Lower lobe of right lung (tissue), 2 donors: ENCODE measurements at regions not wholly inside any gene's neighbourhood (a gene's known extent, or its start where the extent isn't known, plus 50 kb on each side); places are given as distances from the start of the nearest gene placed in this dataset.

Source experiments
- ATAC-seq, 2 donors: fragments of 200-7000 bp; cut with Tn5 transposase; one replicate each; pipeline ENCODE4 v1.9.1; 2020 to 2022; ENCODE audit warnings: mild to moderate bottlenecking in 2 of 2, moderate library complexity in 2 of 2
- DNase-seq: peaks from one replicate; pipeline ENCODE4 v3.0.0-alpha.2; 2020
- H3K27ac ChIP-seq: fragments of 200-600 bp; one replicate; pipeline ENCODE4 v1.8.0; 2022
- H3K27me3 ChIP-seq: fragments of 200-600 bp; one replicate; pipeline ENCODE4 v1.8.0; 2022; ENCODE audit warnings: low read depth
- H3K36me3 ChIP-seq: fragments of 200-600 bp; one replicate; pipeline ENCODE4 v1.8.0; 2022; ENCODE audit warnings: mild to moderate bottlenecking
- H3K4me1 ChIP-seq: fragments of 200-600 bp; one replicate; pipeline ENCODE4 v1.8.0; 2022
- H3K4me3 ChIP-seq: fragments of 200-600 bp; one replicate; pipeline ENCODE4 v1.8.0; 2022; ENCODE audit warnings: mild to moderate bottlenecking
- H3K9me3 ChIP-seq: fragments of 200-600 bp; one replicate; pipeline ENCODE4 v1.8.0; 2022
- intact Hi-C: fragments of 100-400 bp; cut with DNase I; formaldehyde crosslinking; loops from one replicate; pipeline ENCODE4 v1.11.0; 2022
- TF ChIP-seq, protein P1 (sequence below): fragments of 200-600 bp; IDR thresholded peaks from one replicate; pipeline ENCODE4 v1.8.0; 2022; ENCODE audit warnings: antibody characterized with exemption, mild to moderate bottlenecking
- donor health status: DM: no; HTN: yes; CAD: no; lungs with severe emphysema.

DNA sequence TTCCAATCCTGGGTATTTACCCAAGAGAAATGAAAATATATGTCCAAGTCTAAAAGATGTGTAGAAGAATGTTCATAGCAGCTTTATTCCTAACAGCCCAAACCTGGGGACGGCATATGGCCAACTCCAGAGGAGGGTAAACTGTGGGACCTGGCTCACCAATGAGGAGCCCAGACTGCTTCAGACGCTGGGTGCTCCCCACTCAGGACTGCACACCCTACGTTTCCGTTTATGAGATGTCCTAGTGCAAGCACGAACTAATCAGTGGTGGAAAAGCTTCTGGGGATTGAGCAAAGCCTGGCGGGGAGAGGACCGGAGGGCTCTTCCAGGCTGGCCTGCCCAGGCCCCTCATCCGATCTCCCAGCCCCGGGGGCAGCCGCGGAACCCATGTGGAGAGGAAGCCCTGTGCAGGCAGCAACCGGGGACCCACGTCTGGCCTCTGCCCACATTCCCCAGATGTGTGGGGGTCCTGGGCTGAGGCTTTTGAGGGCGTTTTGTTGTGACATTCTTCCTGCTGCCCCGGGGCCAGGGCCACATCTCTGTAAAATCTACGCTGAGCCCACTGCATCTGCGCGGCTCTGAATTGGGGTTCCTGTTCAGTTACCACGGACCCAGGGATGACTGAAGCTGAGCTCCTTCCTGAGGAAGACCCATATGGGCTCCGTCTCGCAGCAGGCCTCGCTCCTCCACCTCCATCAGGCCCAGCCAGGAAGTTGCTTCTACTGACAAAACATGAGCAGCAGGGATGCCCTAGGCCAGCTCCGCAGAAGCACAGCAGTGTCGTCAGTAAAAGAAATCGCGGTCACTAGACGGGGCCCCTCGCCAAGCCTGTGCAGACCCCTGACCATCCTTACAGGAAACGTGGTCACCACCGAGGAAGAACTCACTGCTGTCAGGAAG, 188.0 kb downstream of the DLL1 start:
- intact Hi-C loops = no loop called here
- no peak for ATAC-seq

DNA sequence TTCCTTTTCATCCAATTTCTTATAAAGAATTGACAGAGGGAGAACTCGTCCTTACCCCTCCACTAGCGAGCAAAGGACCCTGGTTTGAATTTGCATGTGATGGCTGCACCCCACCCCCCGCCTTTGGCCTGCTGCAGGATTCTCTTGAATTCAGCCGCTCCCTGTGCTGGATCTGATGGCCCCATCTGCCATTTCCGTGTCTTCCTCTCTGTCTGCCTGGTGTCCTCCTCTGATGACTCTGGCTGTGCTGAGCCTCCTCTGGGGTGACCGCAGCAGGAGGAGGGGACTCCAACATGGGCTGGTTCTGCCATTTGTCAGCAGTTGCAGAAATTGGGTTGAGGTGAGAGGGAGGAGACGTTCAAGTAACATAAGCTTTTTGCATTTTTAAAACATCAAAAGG, 188.8 kb downstream of the DLL1 start:
- H3K27ac ChIP-seq = no peak overlapping the region
- TF ChIP-seq, protein P1, sequence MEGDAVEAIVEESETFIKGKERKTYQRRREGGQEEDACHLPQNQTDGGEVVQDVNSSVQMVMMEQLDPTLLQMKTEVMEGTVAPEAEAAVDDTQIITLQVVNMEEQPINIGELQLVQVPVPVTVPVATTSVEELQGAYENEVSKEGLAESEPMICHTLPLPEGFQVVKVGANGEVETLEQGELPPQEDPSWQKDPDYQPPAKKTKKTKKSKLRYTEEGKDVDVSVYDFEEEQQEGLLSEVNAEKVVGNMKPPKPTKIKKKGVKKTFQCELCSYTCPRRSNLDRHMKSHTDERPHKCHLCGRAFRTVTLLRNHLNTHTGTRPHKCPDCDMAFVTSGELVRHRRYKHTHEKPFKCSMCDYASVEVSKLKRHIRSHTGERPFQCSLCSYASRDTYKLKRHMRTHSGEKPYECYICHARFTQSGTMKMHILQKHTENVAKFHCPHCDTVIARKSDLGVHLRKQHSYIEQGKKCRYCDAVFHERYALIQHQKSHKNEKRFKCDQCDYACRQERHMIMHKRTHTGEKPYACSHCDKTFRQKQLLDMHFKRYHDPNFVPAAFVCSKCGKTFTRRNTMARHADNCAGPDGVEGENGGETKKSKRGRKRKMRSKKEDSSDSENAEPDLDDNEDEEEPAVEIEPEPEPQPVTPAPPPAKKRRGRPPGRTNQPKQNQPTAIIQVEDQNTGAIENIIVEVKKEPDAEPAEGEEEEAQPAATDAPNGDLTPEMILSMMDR = no peak
- H3K9me3 ChIP-seq = no peaks in the 10 kb centered on the region
- H3K36me3 ChIP-seq = no peaks in the 10 kb centered on the region
- no peaks in the 10 kb centered on the region for H3K4me1 ChIP-seq
- H3K4me3 ChIP-seq = no peak overlapping the region
- no peak for ATAC-seq
- no peaks in the 10 kb centered on the region for H3K27me3 ChIP-seq
- DNase-seq = no peak
- intact Hi-C loops = no loop called here

More for the DNA sequence above, 188.0 kb downstream of the DLL1 start:
- TF ChIP-seq, protein P1 = no peak
- no peak overlapping the region for H3K4me3 ChIP-seq
- no peaks in the 10 kb centered on the region for H3K9me3 ChIP-seq
- H3K4me1 ChIP-seq = no peaks in the 10 kb centered on the region
- no peaks in the 10 kb centered on the region for H3K27me3 ChIP-seq
- no peak overlapping the region for H3K27ac ChIP-seq
- DNase-seq = no peak
- H3K36me3 ChIP-seq = no peaks in the 10 kb centered on the region

DNA sequence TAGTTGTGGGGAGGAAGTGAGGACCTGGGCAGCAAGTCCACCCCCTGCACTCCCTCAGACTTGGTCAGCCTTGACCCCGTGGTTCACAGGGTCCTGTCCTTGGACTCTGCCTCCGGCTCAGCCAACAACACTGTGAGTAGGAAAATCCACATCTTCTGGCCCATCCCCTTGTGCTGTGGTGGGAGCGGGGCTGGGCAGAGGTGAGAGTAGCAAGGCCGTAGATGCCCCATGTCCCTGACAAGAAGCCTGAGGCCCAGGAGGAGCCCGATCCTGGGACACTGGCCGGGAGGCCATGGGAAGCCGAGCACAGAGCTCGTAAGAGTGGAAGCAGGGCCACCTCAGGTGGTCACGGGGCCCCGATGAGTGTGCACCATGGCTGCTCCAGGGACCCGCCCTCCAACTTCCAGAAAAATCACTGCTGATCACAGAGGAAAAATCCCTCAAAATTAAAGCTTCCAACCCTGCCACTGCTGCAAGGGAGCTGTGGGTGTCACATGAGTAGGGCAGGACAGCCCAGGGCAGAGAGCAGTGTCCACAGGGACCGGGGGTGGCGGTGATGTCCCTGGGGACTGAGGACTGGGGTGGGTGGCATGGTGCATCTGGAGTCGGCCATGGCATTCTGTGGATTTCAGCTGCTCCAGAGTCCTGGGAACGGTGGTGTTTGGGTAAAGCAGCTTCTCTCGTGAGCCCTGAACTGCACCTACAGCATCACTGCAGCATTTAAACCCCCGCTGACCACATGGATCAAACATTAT, 189.4 kb downstream of the DLL1 start:
- no peak overlapping the region for H3K27ac ChIP-seq
- TF ChIP-seq, protein P1 = no peak
- ATAC-seq = no peak

DNA sequence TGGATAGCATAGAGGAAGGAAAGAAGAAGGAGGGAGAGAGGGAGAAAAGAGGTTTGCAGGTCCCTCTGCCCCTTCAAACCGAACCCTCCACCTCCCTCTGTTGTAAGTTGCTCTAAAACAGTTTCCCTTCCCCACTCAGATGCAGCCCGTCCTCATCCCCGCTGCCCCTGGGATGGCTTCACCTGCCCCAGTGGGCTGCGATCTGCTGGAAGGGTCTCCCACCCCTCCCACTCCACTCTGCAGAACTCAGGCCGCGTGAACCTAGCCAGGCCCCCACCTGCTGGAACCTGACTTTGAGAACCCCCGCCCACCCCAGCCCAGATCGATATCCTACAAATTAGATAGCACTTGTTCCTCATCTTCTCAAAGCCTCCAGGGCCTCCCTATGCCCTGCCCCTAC, 190.8 kb downstream of the DLL1 start:
- TF ChIP-seq, protein P1 = no peak

More for the DNA sequence above, 189.4 kb downstream of the DLL1 start:
- no peak for DNase-seq
- Histone ChIP-seq H3K4me3 (no peak overlapping the region), H3K9me3 (no peaks in the 10 kb centered on the region), H3K36me3 (no peaks in the 10 kb centered on the region), H3K4me1 (no peaks in the 10 kb centered on the region), H3K27me3 (no peaks in the 10 kb centered on the region)
- intact Hi-C loops = no loop called here

DNA sequence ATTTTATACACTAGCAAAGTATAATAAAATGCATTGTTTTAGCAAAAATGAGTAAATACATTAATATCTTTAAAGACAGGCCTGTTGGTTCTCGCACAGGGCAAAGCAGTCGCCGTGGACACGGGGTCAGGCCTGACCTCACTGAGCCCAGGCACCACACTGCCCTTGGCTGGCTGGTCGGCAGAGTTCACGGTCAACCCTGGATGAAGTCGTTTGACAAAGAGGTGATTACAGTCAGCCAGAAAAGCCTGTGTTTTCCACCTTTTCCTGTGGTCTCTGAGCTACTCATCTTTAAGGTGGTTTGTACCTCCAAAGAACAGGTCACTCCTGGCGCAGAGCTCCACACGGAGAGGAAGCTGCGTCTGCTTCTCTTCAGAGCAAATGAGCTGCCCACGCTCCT, 191.5 kb downstream of the DLL1 start:
- no peaks in the 10 kb centered on the region for H3K36me3 ChIP-seq
- intact Hi-C loops = no loop called here
- TF ChIP-seq, protein P1 = no peak
- H3K27me3 ChIP-seq = peaks cover 7% of the 10 kb centered on the region
- H3K27ac ChIP-seq = no peak overlapping the region
- H3K4me1 ChIP-seq = no peaks in the 10 kb centered on the region
- ATAC-seq (no peak), DNase-seq (no peak)
- H3K4me3 ChIP-seq = no peak overlapping the region
- no peaks in the 10 kb centered on the region for H3K9me3 ChIP-seq

More for the DNA sequence above, 190.8 kb downstream of the DLL1 start:
- Histone ChIP-seq H3K36me3 (no peaks in the 10 kb centered on the region), H3K4me1 (no peaks in the 10 kb centered on the region), H3K9me3 (no peaks in the 10 kb centered on the region), H3K27me3 (peaks cover 7% of the 10 kb centered on the region), H3K4me3 (no peak overlapping the region), H3K27ac (no peak overlapping the region)
- DNase-seq (no peak), ATAC-seq (no peak)
- intact Hi-C loops = no loop called here
